ENCODE measurements at regions not wholly inside any gene's neighbourhood (a gene's known extent, or its start where the extent isn't known, plus 50 kb on each side); places are given as distances from the start of the nearest gene placed in this dataset.

DNA sequence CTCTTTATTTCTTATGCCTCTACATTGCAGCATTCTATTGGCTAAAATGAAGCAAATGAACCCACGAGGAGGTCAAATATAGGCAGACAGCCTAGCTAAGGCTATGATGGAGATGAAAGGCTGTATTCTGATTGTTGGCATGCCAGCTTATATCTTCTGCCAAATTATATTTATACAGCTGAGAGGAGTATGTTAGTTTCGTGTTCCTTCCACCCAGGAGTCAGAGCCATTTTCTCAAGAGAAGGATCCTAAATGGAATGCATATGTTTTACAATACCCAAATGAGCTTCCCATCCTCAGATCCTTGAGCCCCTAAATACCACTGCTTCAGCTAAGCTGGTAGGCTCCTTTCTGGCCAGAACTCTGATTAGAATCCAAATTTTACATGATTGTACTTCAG is 178.4 kb upstream of the HDDC2 start:
- no peak for TF ChIP-seq POLR2A (IDR thresholded peaks at IDR 0.05)
- TF ChIP-seq, protein P1, sequence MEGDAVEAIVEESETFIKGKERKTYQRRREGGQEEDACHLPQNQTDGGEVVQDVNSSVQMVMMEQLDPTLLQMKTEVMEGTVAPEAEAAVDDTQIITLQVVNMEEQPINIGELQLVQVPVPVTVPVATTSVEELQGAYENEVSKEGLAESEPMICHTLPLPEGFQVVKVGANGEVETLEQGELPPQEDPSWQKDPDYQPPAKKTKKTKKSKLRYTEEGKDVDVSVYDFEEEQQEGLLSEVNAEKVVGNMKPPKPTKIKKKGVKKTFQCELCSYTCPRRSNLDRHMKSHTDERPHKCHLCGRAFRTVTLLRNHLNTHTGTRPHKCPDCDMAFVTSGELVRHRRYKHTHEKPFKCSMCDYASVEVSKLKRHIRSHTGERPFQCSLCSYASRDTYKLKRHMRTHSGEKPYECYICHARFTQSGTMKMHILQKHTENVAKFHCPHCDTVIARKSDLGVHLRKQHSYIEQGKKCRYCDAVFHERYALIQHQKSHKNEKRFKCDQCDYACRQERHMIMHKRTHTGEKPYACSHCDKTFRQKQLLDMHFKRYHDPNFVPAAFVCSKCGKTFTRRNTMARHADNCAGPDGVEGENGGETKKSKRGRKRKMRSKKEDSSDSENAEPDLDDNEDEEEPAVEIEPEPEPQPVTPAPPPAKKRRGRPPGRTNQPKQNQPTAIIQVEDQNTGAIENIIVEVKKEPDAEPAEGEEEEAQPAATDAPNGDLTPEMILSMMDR (IDR thresholded peaks at IDR 0.05) = no peak
